GM12878 (cell line): ENCODE measurements at regions not wholly inside any gene's neighbourhood (a gene's known extent, or its start where the extent isn't known, plus 50 kb on each side); places are given as distances from the start of the nearest gene placed in this dataset.
"Not testable (repeated sequence)": the region's sequence is repeated elsewhere in the genome, so short reads cannot be mapped to it uniquely, and the experiment has no call there.

Experiments used
- ATAC-seq: fragments of 200-7000 bp; cut with Tn5 transposase; 3 replicates; pipeline ENCODE4 v1.9.1; 2020; ENCODE audit warnings: mild to moderate bottlenecking, moderate library complexity
- BruUV-seq: library from RNA; stranded (reverse); fragments of 400-500 nt; replicated peaks from 2 replicates; lab custom pipeline; 2021; lab: Mats Ljungman, UMichigan
- CTCF ChIA-PET: fragments of 300-600 bp; sonication (Branson Sonifier 250); formaldehyde crosslinking; extraction: SDS; loops from one replicate; lab custom pipeline; 2021; ENCODE audit warnings: inconsistent platforms; lab: Yijun Ruan, JAX
- POLR2A ChIA-PET: fragments of 350-600 bp; formaldehyde crosslinking; extraction: SDS; loops from one replicate; lab custom pipeline; 2021; ENCODE audit warnings: inconsistent platforms; lab: Charles Lee
- RAD21 ChIA-PET: fragments of 300-600 bp; sonication (Branson Sonifier 250); formaldehyde crosslinking; loops from one replicate; lab custom pipeline; 2023; ENCODE audit warnings: antibody characterized with exemption; ENCODE audit not compliant: unreplicated experiment; lab: Charles Lee
- SMC1A ChIA-PET: fragments of 300-600 bp; sonication (Branson Sonifier 250); formaldehyde crosslinking; loops from one replicate; lab custom pipeline; 2023; ENCODE audit not compliant: unreplicated experiment, uncharacterized antibody; lab: Charles Lee
- DNase-seq: peaks from one replicate; pipeline ENCODE4 v3.0.0-alpha.2; 2011; ENCODE audit warnings: low read depth, low spot score
- FAIRE-seq: peaks from 3 replicates; lab custom pipeline; 2011; peaks lifted over from hg19 to GRCh38; lab: Jason Lieb, UNC
- H2AFZ ChIP-seq: 2 replicates; pipeline ENCODE4 v1.6.0; 2011; ENCODE audit warnings: low read depth, low read length, control low read depth; ENCODE audit not compliant: control insufficient read depth
- H3K27ac ChIP-seq: 2 replicates; pipeline ENCODE4 v1.5.1; 2011; ENCODE audit warnings: control low read depth; ENCODE audit not compliant: control insufficient read depth, insufficient read depth
- H3K27me3 ChIP-seq, 2 experiments: replicated peaks in 1 of 2; 2 replicates each; pipeline versions ENCODE4 v1.6.0 to v1.6.1; 2011; ENCODE audit warnings: low read length in 1 of 2; ENCODE audit not compliant: control insufficient read depth in 2 of 2, insufficient read depth in 2 of 2
- H3K36me3 ChIP-seq, 2 experiments: 2 replicates each; pipeline ENCODE4 v1.5.1; 2011; ENCODE audit warnings: low read length in 1 of 2; ENCODE audit not compliant: control insufficient read depth in 2 of 2, insufficient read depth in 2 of 2
- H3K4me1 ChIP-seq: 2 replicates; pipeline ENCODE4 v1.6.1; 2011; ENCODE audit warnings: mild to moderate bottlenecking, low read length, moderate library complexity, mixed read lengths; ENCODE audit not compliant: control insufficient read depth, insufficient read depth
- H3K4me2 ChIP-seq: 2 replicates; pipeline ENCODE4 v1.6.0; 2011; ENCODE audit warnings: control low read depth; ENCODE audit not compliant: control insufficient read depth, insufficient read depth
- H3K4me3 ChIP-seq: fragments of 200-600 bp; sonication (generic); 2 replicates; pipeline ENCODE4 v1.5.1; 2016
- H3K79me2 ChIP-seq: 2 replicates; pipeline ENCODE4 v1.6.0; 2011; ENCODE audit warnings: low read length; ENCODE audit not compliant: control insufficient read depth, insufficient read depth
- H3K9ac ChIP-seq: 2 replicates; pipeline ENCODE4 v1.8.0; 2011; ENCODE audit warnings: low read length, control low read depth, mixed read lengths; ENCODE audit not compliant: control insufficient read depth, insufficient read depth
- H3K9me3 ChIP-seq: replicated peaks from 3 replicates; pipeline ENCODE4 v1.5.1; 2011; ENCODE audit warnings: mild to moderate bottlenecking, low read length; ENCODE audit not compliant: control insufficient read depth, insufficient read depth
- H4K20me1 ChIP-seq: 2 replicates; pipeline ENCODE4 v1.6.0; 2011; ENCODE audit not compliant: control insufficient read depth, insufficient read depth
- WGBS: methylation state at CpG from one replicate; pipeline ENCODE4 v1.1.6; 2016; ENCODE audit warnings: low lambda C conversion rate; ENCODE audit not compliant: insufficient replicate concordance, insufficient coverage; ENCODE audit errors: missing lambda C conversion rate; 5-methylcytosine and 5-hydroxymethylcytosine counted together
- in situ Hi-C: fragments of 300-500 bp; cut with MboI; formaldehyde crosslinking; loops from 9 replicates; pipeline ENCODE4 v1.14.3; 2018; ENCODE audit warnings: mixed read lengths
- intact Hi-C: fragments of 100-400 bp; cut with micrococcal nuclease; formaldehyde crosslinking; loops from one replicate; pipeline ENCODE4 v1.14.2; 2022; ENCODE audit not compliant: unreplicated experiment

GRCh38 chr21:9592591-9592990 lies 928.8 kb upstream of the TPTE start:
- H3K4me1 ChIP-seq, H3K27me3 ChIP-seq, in situ Hi-C loops, H3K27ac ChIP-seq, H2AFZ ChIP-seq, intact Hi-C loops, ATAC-seq, FAIRE-seq, H3K9me3 ChIP-seq, H3K4me3 ChIP-seq, H4K20me1 ChIP-seq, H3K4me2 ChIP-seq, CTCF ChIA-PET, BruUV-seq, POLR2A ChIA-PET, H3K9ac ChIP-seq, RAD21 ChIA-PET, DNase-seq, H3K79me2 ChIP-seq, H3K36me3 ChIP-seq, SMC1A ChIA-PET: not testable (repeated sequence)
- WGBS, result no CpG with 5 or more reads among the region's 24 CpGs

GRCh38 chr21:9593646-9594045 lies 927.7 kb upstream of the TPTE start:
- H3K27ac ChIP-seq, intact Hi-C loops, H3K4me2 ChIP-seq, H3K36me3 ChIP-seq, H3K4me1 ChIP-seq, H3K27me3 ChIP-seq, H2AFZ ChIP-seq, BruUV-seq, DNase-seq, in situ Hi-C loops, H3K4me3 ChIP-seq, H3K9me3 ChIP-seq, RAD21 ChIA-PET, H3K9ac ChIP-seq, H3K79me2 ChIP-seq, CTCF ChIA-PET, FAIRE-seq, SMC1A ChIA-PET, H4K20me1 ChIP-seq, POLR2A ChIA-PET, ATAC-seq: not testable (repeated sequence)
- WGBS, result 65% methylated on average over 10 of the region's 27 CpGs

- H3K4me3 ChIP-seq, H3K9ac ChIP-seq, H3K4me1 ChIP-seq, H4K20me1 ChIP-seq, H3K27ac ChIP-seq, CTCF ChIA-PET, DNase-seq, RAD21 ChIA-PET, FAIRE-seq, H3K27me3 ChIP-seq, H3K36me3 ChIP-seq, H3K4me2 ChIP-seq, POLR2A ChIA-PET, H2AFZ ChIP-seq, BruUV-seq, H3K79me2 ChIP-seq, SMC1A ChIA-PET, H3K9me3 ChIP-seq, ATAC-seq, in situ Hi-C loops, intact Hi-C loops: not testable (repeated sequence)
- WGBS, result 59% methylated on average over 8 of the region's 23 CpGs
Measured at GRCh38 chr21:9614011-9614410, 907.4 kb upstream of the TPTE start.

- POLR2A ChIA-PET, H3K36me3 ChIP-seq: not testable (repeated sequence)
- WGBS, result no CpG with 5 or more reads among the region's 2 CpGs
Measured at GRCh38 chr21:9621121-9621793, 900.1 kb upstream of the TPTE start.

More at GRCh38 chr21:9621121-9621793, 900.1 kb upstream of the TPTE start:
- H3K9ac ChIP-seq, SMC1A ChIA-PET, H3K9me3 ChIP-seq, H3K4me2 ChIP-seq, intact Hi-C loops, H3K4me1 ChIP-seq, H3K27ac ChIP-seq, FAIRE-seq, CTCF ChIA-PET, ATAC-seq, RAD21 ChIA-PET, H3K79me2 ChIP-seq, in situ Hi-C loops, H2AFZ ChIP-seq, H4K20me1 ChIP-seq, DNase-seq, H3K4me3 ChIP-seq, H3K27me3 ChIP-seq, BruUV-seq: not testable (repeated sequence)
